ENCODE measurements at regions not wholly inside any gene's neighbourhood (a gene's known extent, or its start where the extent isn't known, plus 50 kb on each side); places are given as distances from the start of the nearest gene placed in this dataset.

GRCh38 chr1:4273747-4274146, 373.7 kb upstream of the C1orf174 start:
- no peaks in the 10 kb centered on the region for H3K4me1 ChIP-seq (ENCODE audit: control insufficient read depth, extremely low read depth, insufficient read depth, low read length)
- no peaks in the 10 kb centered on the region for H3K79me2 ChIP-seq (ENCODE audit: control insufficient read depth, insufficient read depth, low read length)
- no TSS peak for BruUV-seq (replicated peaks)
- no peak overlapping the region for H3K4me2 ChIP-seq (ENCODE audit: insufficient read depth, low read length)
- H3K27me3 ChIP-seq (ENCODE audit: control insufficient read depth in 2 of 2, insufficient read depth in 2 of 2, low read length in 2 of 2) = no peaks in the 10 kb centered on the region
- H3K36me3 ChIP-seq (ENCODE audit: control insufficient read depth in 2 of 2, extremely low read depth in 1 of 2, insufficient read depth in 2 of 2, low read length in 2 of 2) = no peaks in the 10 kb centered on the region
- dilution Hi-C loops (cut with MboI; ENCODE audit: extremely low pct_ligation_motif_present, low sequenced_read_pairs) (no loop called here), intact Hi-C loops (cut with micrococcal nuclease) (no loop called here)
- H3K9ac ChIP-seq (replicated peaks; ENCODE audit: extremely low read depth, insufficient read depth, low read length) = no peak overlapping the region
- no peak overlapping the region for H3K27ac ChIP-seq (ENCODE audit: insufficient read depth, low read depth, low read length)
- FAIRE-seq (no peak), DNase-seq (ENCODE audit: low read depth, low spot score) (no peak)
- no peaks in the 10 kb centered on the region for H3K9me1 ChIP-seq (replicated peaks; ENCODE audit: control insufficient read depth, extremely low read depth, insufficient read depth, low read length)
- CTCF ChIA-PET = no interaction called here
- TF ChIP-seq CTCF (IDR thresholded peaks at IDR 0.05; ENCODE audit: extremely low read depth in 1 of 2, insufficient read depth in 1 of 2, low read depth in 1 of 2, low read length in 2 of 2) (no peak), EZH2 (IDR thresholded peaks at IDR 0.05; ENCODE audit: borderline replicate concordance, low read depth, low read length, severe bottlenecking) (no peak), FOS (IDR thresholded peaks at IDR 0.05; ENCODE audit: borderline replicate concordance, insufficient read depth, low read length) (no peak), POLR2AphosphoS5 (IDR thresholded peaks at IDR 0.05; ENCODE audit: insufficient read depth, low read depth, low read length) (no peak), GATA2 (IDR thresholded peaks at IDR 0.05; ENCODE audit: insufficient read depth, insufficient read length, low read depth, low read length) (no peak)
- H3K4me3 ChIP-seq (replicated peaks in 1 of 3; ENCODE audit: insufficient read depth in 1 of 3, low read depth in 1 of 3, low read length in 3 of 3) = no peak overlapping the region
- peaks cover 2% of the 10 kb centered on the region for H3K9me3 ChIP-seq (replicated peaks; ENCODE audit: control insufficient read depth, insufficient read depth, low read length)
- H4K20me1 ChIP-seq (replicated peaks; ENCODE audit: control insufficient read depth, extremely low read depth, insufficient read depth, low read length) = no peaks in the 10 kb centered on the region
- no peak overlapping the region for H2AFZ ChIP-seq (ENCODE audit: low read depth, low read length)
- POLR2A ChIA-PET = no interaction called here

- Histone ChIP-seq H3K27ac (ENCODE audit: insufficient read depth, low read depth, low read length) (no peak overlapping the region), H3K79me2 (ENCODE audit: control insufficient read depth, insufficient read depth, low read length) (no peaks in the 10 kb centered on the region), H3K36me3 (ENCODE audit: control insufficient read depth in 2 of 2, extremely low read depth in 1 of 2, insufficient read depth in 2 of 2, low read length in 2 of 2) (no peaks in the 10 kb centered on the region), H3K9ac (replicated peaks; ENCODE audit: extremely low read depth, insufficient read depth, low read length) (no peak overlapping the region), H2AFZ (ENCODE audit: low read depth, low read length) (no peak overlapping the region), H3K4me3 (replicated peaks in 1 of 3; ENCODE audit: insufficient read depth in 1 of 3, low read depth in 1 of 3, low read length in 3 of 3) (no peak overlapping the region), H3K9me1 (replicated peaks; ENCODE audit: control insufficient read depth, extremely low read depth, insufficient read depth, low read length) (no peaks in the 10 kb centered on the region), H3K9me3 (replicated peaks; ENCODE audit: control insufficient read depth, insufficient read depth, low read length) (peaks cover 4% of the 10 kb centered on the region), H3K4me1 (ENCODE audit: control insufficient read depth, extremely low read depth, insufficient read depth, low read length) (no peaks in the 10 kb centered on the region), H4K20me1 (replicated peaks; ENCODE audit: control insufficient read depth, extremely low read depth, insufficient read depth, low read length) (no peaks in the 10 kb centered on the region), H3K27me3 (ENCODE audit: control insufficient read depth in 2 of 2, insufficient read depth in 2 of 2, low read length in 2 of 2) (no peaks in the 10 kb centered on the region), H3K4me2 (ENCODE audit: insufficient read depth, low read length) (no peak overlapping the region)
- TF ChIP-seq MAX (IDR thresholded peaks at IDR 0.05; ENCODE audit: insufficient read depth, insufficient read length) = no peak
- TF ChIP-seq GATA2 (IDR thresholded peaks at IDR 0.05; ENCODE audit: insufficient read depth, insufficient read length, low read depth, low read length) = no peak
- TF ChIP-seq FOS (IDR thresholded peaks at IDR 0.05; ENCODE audit: borderline replicate concordance, insufficient read depth, low read length) = no peak
- TF ChIP-seq POLR2A (IDR thresholded peaks at IDR 0.05; ENCODE audit: low read depth, low read length) = no peak
- no peak for TF ChIP-seq JUN (IDR thresholded peaks at IDR 0.05; ENCODE audit: borderline replicate concordance, insufficient read depth, insufficient read length, low read depth)
- TF ChIP-seq EZH2 (IDR thresholded peaks at IDR 0.05; ENCODE audit: borderline replicate concordance, low read depth, low read length, severe bottlenecking) = no peak
- TF ChIP-seq POLR2AphosphoS5 (IDR thresholded peaks at IDR 0.05; ENCODE audit: insufficient read depth, low read depth, low read length) = no peak
- no peak for TF ChIP-seq MYC (IDR thresholded peaks at IDR 0.05; ENCODE audit: low read depth, low read length)
- no peak for TF ChIP-seq CTCF (IDR thresholded peaks at IDR 0.05; ENCODE audit: extremely low read depth in 1 of 2, insufficient read depth in 1 of 2, low read depth in 1 of 2, low read length in 2 of 2)
- dilution Hi-C loops (cut with MboI; ENCODE audit: extremely low pct_ligation_motif_present, low sequenced_read_pairs) (no loop called here), intact Hi-C loops (cut with micrococcal nuclease) (no loop called here)
- FAIRE-seq (no peak), DNase-seq (ENCODE audit: low read depth, low spot score) (no peak)
- POLR2A ChIA-PET = no interaction called here
- BruUV-seq (replicated peaks) = no TSS peak
- CTCF ChIA-PET = no interaction called here
These were observed 375.0 kb upstream of the C1orf174 start for GRCh38 chr1:4275083-4275482.
